GM18907 (cell line): ENCODE measurements at regions not wholly inside any gene's neighbourhood (a gene's known extent, or its start where the extent isn't known, plus 50 kb on each side); places are given as distances from the start of the nearest gene placed in this dataset.
A peak's percentile ranks its signal among the peaks of the same experiment; 100 is the strongest.

Experiments
- ATAC-seq: cut with Tn5 transposase; IDR thresholded peaks from one replicate; pipeline ENCODE4 v1.9.1; 2021; ENCODE audit warnings: mild to moderate bottlenecking, moderate library complexity; ENCODE audit not compliant: unreplicated experiment

DNA sequence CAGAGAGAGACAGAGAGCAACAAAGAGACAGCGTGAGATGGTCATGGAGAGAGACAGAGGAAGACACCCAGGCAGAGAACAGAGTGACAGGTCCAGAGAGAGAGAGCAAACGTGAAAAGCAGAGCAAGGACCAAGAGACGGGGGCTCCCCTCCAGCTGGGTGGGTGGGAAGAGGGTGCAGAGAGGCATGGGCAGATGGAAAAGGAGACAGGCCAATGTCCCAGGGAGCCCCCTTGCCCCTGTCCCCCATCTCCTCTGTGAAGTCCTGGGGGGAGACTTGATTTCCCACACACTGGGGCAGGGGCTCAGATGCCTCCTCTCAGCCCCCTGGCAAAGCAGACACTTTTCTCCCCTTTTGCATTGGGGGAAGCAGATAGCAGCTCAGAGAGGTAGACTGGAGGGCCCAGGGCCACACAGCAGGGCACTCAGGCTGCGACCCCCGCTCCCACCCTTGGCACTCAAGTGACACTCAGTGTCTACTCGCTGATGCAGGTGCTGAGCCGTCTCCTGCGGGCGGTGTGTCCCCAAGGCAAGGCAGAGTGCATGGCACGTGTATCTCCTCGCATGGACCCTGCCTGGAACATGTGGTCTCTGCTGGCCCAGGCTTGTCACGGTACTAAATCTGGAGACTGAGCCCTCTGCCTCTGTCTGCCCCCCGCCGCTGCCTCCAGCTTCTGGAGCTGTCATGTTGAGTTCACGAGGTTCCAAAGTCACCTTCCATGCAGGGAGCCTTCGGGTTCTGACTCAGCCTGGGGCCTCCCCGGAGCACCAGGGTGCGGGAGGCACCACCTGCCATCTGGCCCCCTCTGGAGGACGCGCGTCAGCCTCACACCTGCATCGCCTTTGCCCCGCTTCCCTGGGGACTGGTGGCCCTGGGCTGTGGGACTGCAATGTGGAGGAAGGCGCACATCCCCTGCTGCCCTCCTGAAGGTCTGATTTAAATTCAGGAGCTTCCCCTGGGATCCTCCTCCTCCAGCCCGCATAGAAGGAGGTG lies 215.9 kb upstream of the GSE1 start:
- peak; percentile 49 for ATAC-seq

DNA sequence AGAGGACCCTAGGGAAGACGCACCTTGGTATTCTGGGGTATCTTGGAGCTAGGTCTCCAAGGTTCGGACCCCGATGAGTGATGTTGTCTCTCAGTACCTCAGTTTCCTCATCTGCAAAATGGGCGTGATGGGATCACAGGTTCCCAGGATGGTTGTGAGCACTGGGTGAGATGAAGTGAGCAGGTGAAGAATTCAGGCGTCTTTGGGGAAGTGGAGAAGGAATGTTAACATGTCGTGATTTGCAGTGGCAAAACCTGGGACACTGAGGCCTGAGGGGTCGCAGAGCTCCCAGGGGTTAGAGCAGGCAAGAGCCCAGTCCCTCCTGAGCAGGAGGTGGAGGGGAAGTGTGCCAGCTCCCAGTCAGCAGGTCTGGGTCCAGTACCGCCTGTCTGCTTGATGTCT lies 215.1 kb upstream of the GSE1 start:
- ATAC-seq = no peak

DNA sequence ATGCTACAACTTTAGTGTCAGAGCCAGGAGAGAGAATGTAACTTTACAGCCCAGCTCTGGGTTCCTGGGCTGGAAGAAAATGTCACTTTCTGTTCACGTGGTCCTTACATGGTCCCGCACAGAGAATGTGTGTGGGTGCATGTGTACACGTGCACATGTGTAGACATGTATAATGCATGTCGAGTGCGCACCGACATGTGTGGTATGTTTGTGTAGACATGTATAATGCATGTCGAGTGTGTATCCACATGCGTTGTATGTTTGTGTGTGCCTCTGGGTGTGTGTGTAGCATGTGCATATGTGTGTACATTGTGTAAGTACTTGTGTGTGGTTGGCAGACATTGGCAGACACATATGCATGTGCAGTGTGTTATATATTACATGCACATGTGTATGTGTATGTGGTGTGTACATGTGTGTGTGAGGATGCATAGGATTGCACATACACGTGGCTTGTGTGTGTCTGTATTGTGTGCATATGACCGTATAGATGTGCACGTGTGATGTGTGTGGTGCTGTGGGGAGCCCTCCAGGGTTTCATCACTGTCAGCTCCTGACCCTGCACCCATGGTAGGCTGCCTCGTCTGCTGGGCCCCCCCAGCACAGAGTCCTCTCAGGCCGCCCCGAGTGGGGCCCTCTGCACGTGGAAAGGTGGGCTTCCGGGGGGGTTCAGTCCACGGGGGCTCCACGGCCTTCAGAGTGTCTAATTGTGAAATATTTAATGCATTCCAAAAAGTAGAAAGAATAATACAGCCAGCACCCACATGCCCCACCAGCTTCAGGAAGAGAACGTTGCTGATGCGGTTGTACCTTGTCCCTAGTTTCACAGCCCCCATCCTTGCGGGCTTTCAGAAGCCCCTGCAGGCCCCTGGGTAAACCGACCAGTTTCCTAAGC lies 214.2 kb upstream of the GSE1 start:
- no peak for ATAC-seq

DNA sequence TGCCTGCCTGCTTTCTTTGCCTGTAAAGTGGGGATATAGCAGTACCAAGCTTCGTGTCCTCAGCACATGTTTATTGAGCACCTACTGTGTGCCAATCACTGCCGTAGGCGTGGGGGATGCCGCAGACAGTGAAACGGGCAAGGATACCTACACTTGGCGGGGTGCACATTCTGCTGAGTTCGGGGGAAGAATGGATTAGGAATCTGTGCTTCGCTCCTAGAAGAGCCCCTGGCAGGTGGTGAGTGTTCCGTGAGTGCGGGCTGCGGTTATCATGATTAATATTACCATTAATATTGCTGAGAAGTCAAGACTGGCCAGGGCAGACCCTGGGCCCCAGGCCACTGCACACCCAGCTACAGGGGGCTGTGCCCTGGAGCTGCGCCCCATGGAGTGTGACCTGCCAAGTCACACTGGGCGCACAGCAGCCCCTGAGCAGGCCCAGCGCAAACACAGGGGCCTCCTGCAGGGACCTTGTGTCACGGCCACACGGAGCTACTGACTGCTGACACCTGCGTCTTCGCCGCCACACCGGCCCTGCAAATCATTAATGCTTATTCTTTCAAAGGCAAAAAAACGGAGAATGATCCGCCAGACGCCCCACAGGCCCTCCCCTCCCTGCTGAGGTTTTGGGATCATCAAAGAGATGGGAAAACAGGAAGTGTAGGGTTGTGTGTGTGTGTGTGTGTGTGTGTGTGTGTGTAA lies 213.4 kb upstream of the GSE1 start:
- ATAC-seq = no peak

DNA sequence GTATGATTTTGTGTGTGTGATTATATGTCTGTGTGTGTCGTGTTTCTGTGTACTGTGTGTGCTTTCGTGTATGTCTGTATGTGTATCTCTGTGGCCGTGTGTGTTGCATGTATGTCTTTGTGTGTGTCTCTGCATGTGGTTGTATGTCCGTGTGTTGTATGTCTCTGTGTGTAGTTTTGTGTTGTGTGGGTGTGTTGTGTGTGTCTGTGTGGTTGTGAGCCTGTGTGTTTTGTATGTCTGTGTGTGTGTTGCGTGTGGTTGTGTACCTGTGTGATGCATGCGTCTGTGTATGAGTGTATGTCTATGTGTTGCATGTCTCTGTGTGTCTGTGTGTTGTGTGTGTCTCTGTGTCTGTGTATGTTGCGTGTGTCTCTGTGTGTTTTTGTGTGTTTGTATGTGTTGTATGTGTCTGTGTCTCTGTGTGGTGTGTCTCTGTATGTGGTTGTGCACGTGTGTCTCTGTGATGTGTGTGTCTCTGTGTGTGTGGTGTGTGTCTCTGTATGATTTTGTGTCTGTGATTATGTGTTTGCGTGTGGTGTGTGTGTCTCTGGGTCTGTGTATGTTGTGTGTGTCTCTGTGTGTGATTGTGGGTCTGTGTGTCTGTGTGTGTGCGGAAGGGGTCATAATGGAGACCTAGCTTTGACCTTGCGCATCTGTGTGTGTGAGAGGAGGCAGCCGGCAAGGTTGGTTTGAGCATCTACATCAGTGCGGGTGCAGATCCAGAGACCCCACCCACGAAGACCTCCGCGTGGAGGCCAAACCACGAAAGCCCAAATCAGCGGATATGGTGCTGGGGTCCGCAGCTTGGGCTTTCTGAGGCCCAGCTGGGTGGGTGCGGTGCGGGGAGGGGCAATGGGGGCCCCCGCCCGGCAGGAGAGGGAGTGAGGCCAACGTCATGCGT lies 212.6 kb upstream of the GSE1 start:
- no peak for ATAC-seq

DNA sequence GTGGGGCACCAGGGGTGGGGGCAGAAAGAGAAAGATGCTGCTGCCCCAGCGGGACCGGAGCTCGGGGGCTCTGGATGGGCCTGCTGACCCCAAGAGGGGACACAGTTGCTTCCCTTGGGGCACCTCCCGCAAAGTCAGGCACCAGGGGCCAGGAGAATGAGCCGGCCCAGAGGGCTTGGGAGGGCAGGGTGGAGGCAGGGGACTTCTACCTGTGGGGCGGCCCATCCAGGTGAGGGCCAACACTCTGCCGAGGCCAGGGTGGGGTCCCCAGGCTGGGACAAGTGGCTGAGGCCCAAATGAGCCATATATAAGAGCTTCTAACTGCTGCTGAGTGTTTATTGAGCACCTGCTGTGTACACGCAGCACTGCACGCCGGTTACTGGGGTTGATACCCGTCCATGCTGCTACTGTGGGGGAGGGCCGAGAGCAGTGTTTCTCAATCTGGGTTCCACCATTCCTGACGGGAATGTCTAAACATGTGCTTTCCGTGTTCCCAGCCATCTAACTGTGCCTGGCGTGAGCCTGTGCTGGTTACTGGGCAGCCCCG lies 211.7 kb upstream of the GSE1 start:
- no peak for ATAC-seq

DNA sequence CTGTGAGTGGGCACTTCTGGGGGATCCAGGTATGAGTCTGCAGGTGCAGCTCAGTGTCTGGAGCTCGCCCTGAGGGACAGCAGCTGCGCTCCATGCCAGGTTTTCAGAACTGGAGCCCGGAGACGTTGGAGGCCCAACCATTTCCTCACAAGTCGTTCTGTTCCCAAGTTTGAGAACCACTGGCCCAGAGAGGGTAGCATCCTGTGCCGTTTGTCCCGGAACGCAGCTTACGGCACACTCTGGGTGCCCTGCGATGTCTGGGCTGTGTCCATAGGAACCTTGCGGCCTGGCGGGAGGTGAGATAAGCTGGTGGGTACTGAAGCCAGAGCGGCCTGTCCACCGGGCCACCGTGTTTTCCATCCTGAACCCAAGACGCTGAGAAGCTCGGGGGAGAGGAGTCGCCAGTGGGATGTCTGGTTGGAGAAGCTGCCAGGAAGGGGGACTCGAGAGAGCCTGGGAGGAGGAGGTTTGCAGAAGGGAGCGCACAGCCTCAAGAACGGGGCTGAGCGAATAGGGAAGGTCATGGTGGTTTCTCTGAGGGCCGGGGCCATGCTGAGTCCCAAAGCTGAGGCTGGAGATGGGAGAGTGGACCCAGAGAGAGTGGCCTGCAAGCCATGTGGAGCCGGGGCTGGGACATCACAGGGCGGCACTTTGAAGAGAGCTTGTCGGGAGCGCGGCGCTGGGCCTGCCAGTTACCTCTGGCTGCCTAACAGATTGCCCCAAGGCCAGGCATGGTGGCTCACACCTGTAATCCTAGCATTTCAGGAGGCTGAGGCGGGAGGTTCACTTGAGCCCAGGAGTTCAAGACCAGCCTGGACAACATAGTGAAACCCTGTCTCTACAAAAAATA lies 211.0 kb upstream of the GSE1 start:
- no peak for ATAC-seq

DNA sequence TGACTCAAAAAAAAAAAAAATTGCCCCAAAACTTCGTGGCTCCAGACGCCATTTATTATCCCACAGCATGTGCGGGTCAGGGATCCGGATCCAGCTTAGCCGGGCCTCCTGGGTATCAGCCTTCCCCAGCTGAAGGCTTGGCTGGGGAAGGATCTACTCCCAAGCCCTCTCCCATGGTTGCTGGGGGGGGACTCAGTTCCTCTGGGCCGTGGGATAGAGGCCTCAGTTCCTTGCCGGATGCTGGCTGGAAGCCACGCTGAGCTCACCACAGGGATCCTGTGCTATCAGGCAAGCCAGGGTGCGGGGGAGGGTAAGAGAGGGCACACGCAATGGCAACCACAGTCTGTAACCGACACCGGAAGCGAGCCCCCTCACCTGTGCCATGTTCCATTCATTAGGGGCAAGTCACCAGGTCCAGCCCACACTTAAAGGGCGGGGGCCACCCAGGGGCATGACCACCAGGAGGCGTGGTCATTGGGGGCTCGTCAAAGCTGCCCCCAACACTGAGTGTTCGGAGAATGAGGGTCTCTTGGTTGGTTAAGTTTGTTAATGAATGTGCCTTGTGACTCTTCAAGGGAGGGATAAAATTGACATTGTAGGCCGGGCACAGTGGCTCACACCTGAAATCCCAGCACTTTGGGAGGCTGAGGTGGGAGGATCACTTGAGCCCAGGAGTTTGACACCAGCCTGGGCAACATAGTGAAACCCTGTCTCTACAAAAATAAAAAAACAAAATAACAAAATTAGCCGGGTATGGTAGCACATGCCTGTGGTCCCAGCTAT lies 210.0 kb upstream of the GSE1 start:
- ATAC-seq = no peak

DNA sequence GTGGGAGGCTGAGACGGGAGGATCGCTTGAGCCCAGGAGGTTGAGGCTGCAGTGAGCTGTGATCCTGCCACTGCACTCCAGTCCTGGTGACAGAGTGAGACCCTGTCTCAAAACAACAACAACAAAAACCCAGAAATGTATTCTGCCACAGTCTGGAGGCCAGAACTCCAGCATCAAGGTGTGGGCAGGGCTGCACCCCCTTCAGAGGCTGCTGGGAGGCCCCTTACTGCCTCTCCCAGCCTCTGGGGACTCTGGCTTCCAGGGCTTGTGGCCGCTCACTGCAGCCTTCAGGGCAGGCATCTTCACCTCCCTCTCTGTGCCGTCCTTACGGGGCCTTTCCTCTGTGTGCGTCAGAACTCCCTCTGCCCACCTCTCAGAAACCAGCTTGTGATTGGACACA lies 209.4 kb upstream of the GSE1 start:
- ATAC-seq = no peak

DNA sequence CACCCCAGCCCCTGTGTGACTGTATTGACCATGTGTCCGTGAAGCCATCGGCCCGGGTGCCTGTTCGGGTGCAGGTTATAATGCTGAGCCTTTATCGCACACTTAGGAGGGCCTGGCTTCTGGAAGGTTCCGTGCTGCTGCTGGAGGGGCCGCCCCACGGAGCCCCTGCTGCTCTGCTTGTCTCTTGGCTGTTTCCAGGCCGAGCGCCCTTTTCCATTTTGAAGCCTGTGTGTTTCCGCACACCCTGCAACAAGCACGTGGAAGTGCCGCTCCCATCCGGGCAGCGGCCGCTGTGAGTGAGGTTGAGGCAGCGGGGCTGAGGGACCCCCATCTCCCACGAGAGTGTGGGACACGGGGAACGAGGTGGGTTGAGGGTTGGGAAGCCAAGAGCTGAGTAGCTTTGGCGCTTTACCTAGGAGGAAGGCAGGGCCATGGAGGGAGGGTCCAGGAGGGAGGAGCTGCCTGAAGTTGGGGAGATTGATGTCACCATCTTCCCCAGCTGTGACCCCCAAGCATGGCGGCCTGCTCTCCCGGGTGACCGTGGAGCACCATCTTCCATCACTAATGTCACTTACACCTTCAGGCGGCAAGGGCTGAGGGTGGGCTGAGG lies 200.1 kb upstream of the GSE1 start:
- ATAC-seq = no peak

DNA sequence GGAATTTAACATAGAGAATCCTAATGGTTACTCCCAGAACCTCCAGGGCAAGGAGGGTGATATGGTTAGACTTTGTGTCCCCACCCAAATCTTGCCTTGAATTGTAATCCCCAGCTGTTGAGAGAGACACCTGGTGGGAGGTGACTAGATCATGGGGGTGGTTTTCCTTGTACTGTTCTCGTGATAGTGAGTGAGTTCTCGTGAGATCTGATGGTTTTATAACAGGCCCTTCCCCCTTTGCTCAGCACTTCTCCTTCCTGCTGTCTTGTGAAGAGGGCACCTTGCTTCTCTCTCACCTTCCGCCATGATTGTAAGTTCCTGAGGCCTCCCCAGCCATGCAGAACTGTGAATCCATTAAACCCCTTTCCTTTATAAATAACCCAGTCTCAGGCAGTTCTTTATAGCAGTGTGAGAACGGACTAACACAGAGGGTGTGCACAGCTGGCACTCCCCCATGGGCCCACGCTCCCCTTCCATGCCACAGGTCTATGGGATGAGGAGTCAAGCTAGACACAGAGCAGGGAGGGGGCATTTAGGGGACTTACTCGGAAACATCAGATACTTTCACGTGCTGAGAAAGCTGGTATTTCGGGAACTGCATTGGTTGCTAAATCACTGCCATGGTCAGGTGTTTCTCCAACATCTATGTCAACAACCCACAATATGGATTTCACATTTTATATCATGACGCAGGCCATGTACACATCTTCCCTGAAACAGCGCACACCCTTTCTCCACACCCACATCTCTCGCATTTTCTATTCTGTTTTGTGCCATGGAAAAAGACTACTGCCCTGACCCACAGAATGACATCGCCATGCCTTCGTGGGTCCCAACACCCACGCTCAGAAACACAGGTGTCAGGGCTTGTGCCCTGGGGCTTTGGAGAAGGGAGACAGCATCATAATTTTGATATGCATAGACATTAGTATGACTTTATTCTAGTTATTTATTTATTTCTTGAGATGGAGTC lies 199.1 kb upstream of the GSE1 start:
- ATAC-seq = no peak

DNA sequence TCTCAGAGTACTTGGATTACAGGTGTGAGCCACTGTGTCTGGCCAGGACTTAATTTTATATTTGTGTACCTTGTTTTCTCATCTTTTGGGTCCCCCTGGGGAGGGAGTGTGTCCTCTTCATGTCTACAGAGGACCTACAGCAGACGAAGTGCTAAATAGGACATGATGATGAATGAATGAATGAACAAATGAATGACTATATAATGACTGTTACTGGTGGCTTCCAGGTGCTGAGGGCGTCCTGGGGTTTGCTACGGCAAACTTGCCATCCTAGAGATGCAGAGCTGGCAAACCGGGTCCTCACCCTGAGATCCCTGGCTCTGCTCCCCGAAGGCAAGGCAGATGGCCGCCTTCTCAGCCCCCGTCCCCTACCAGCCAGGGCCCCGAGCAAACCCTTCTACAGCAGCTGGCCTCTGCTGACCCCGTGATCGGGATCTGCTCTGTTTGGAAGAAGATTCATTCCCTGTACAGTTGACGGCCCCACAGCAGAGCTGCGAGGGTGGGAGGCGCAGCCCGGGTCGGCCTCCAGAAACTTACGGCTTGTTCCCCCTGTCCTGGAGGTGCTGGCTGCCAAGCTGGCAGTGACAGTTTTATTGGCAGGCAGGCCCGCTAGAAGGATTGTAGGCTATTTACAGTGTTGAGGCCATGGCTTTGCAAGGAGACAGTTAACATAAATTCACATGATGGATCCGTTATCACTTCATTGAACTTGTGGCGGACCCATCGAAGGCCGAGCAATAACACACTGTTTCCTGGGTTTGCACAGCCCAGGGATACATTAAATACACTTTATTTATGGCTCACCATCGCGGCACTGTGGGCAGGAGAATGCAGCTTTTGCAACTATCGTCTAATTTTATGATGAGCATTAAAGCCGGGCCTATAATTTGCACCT lies 197.7 kb upstream of the GSE1 start:
- no peak for ATAC-seq

DNA sequence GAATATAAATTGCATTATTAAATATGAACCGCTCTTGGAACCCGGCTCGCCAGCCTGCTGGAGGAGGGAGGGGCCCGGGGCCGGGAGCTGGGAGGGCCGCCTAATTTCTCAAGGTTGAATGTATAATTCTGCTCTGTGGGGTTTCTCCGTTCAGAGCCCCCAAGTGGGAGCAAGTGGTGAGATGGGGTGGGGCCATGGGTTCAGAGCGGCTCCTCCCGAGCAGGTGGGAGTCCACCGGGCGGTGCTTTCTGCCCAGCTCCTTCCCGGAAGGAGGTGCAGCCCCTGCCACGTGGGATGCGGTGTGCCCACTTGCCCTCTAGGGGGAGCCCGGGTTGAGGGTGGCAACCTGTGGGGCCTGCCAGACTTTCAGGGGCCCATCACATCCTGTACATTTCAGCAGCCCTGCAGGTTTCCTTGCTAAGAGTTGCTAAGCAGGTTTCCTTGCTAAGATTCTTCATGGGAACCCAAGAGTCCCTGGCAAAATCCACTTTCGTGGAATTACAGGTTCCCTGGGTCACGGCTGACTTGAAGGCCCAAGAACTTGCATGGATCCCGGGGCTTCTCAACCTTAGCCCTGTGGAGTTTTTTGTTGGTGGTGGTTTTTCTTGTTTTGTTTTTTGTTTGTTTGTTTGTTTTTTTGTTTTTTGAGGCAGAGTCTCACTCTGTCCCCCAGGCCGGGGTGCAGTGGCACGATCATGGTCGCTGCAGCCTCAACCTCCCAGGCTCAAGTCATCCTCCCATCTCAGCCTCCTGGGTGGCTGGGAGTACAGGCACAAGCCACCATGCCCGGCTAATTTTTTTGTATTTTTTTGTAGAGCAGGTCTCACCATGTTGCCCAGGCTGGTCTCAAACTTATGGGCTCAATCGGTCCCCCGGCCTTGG lies 196.7 kb upstream of the GSE1 start:
- ATAC-seq = no peak

DNA sequence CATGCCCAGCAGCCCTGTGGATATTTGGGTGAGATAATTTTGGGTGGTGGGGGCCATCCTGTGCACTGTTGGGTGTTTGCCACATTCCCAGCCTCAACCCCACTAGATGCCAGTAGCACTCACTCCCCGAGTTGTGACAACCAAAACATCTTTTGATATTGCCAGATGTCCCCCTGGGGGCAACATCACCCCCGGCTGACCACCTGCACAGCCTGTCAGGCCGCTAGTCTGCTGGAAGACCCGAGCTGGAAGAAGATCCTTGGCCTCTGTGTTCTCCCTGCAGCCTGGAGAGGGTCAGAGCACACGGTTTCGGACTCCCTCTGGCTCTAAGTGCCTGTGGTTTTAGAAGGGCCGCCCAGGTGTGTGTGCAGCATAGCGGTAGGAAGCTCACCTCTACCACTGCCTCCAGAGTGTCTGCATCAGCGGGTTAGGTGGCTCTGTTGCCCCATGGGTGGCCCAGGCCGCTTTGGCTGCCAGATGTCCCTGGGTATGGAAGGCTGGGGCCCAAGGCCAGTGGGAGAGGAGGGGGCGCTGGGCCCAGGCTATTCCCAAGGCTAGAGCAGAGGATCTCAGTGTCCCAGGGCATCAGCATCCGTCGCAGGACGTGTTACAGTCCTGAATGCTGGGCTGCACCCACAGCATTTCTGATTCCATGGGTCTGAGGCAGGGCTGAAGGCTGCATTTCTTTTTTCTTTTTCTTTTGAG lies 195.8 kb upstream of the GSE1 start:
- no peak for ATAC-seq
